ENCODE measurements at regions not wholly inside any gene's neighbourhood (a gene's known extent, or its start where the extent isn't known, plus 50 kb on each side); places are given as distances from the start of the nearest gene placed in this dataset.
"Not testable (repeated sequence)": the region's sequence is repeated elsewhere in the genome, so short reads cannot be mapped to it uniquely, and the experiment has no call there.

DNA sequence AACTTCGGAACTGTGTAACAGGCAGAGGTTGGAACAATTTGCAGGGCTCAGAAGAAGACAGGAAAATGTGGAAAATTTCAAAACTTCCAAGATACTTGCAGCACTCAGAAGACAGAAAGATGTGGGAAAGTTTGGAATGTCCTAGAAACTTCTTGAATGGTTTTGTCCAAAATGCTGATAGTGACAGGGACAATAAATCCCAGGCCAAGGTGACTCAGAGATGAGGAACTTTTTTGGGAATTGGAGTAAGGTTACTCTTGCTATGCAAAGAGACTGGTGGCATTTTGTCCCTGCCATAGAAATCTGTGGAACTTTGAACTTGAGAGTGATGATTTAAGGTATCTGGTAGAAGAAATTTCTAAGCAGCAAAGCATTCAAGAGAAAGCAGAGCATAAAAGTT, 2055.6 kb upstream of the C9orf72 start:
- H3K4me3 Mint-ChIP-seq, result not testable (repeated sequence)

DNA sequence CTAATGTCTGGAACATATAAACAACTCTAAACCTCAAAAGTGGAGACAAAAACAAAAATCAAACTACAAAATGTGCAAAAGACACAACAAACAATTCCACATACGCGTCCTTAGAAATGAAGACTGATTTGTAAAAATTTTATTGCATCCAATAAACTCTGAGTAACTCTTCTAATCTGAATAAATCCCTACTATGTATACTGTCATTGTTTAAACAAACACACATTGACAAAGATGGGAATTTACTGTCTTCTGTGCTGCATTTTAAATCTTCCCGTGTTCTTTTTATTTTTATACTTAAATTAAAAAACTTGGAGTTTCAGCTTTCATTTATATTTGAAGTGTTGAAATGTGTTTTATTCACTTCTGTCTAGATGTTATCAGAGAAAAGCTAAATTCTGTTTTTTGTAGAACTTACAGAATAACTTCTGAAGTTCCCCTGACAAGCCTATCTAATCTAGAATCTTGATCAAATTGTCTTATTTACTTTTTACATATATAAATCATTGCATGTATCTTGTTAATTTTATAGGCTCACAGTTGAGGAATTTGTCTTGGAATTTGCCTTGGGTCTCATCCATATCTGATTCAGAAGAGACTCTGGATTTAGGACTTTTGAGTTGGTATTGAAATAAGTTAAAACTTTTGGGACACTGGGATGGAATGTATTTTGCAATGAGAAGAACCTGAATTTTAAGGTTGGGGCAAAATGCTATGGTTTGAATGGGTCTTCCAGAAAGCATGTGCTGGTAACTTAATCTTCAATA, 2064.4 kb upstream of the C9orf72 start:
- H3K4me3 Mint-ChIP-seq, result no peak overlapping the region
- no peak overlapping the region for H3K27ac ChIP-seq (ENCODE audit: low read depth, low read length)
- H3K9me3 Mint-ChIP-seq, result peaks cover 0 to 3% (median 0%) of the 10 kb centered on the region in 8 donors
- no peaks in the 10 kb centered on the region for H3K4me1 Mint-ChIP-seq
- ChIA-PET CTCF (ENCODE audit: partially characterized antibody) (no interaction called here), POLR2A (ENCODE audit: partially characterized antibody) (no interaction called here)
- DNase-seq, result no peak
- intact Hi-C loops (cut with micrococcal nuclease), result no loop called here
- no peaks in the 10 kb centered on the region for H3K9me3 ChIP-seq (ENCODE audit: control insufficient read depth in 1 of 2, low read length in 2 of 2)
- H3K27me3 Mint-ChIP-seq, result no peaks in the 10 kb centered on the region
- H3K27me3 ChIP-seq (ENCODE audit: insufficient read depth, low read length), result no peaks in the 10 kb centered on the region
- H3K27ac Mint-ChIP-seq, result no peak overlapping the region
- no peaks in the 10 kb centered on the region for H3K36me3 Mint-ChIP-seq
- no peaks in the 10 kb centered on the region for H3K4me1 ChIP-seq (ENCODE audit: insufficient read depth, low read length)
- H3K36me3 ChIP-seq (ENCODE audit: insufficient read depth, low read length), result no peaks in the 10 kb centered on the region
- no peak overlapping the region for H3K4me3 ChIP-seq (ENCODE audit: low read length in 2 of 2)

More for the DNA sequence above, 2055.6 kb upstream of the C9orf72 start:
- H3K4me1 ChIP-seq (ENCODE audit: insufficient read depth, low read length); H3K27ac ChIP-seq (ENCODE audit: low read depth, low read length); H3K4me1 Mint-ChIP-seq; H3K27ac Mint-ChIP-seq; H3K36me3 Mint-ChIP-seq; H3K9me3 ChIP-seq (ENCODE audit: control insufficient read depth in 1 of 2, low read length in 2 of 2); intact Hi-C loops (cut with micrococcal nuclease); CTCF ChIA-PET (ENCODE audit: partially characterized antibody); H3K36me3 ChIP-seq (ENCODE audit: insufficient read depth, low read length); H3K27me3 Mint-ChIP-seq; POLR2A ChIA-PET (ENCODE audit: partially characterized antibody); H3K4me3 ChIP-seq (ENCODE audit: low read length in 2 of 2); H3K27me3 ChIP-seq (ENCODE audit: insufficient read depth, low read length); DNase-seq: not testable (repeated sequence)
- peaks cover 0 to 13% (median 6%) of the 10 kb centered on the region in 8 donors for H3K9me3 Mint-ChIP-seq

GRCh38 chr9:29640507-29640906, 2067.2 kb upstream of the C9orf72 start:
- H3K9me3 Mint-ChIP-seq, result peaks cover 0 to 2% (median 0%) of the 10 kb centered on the region in 8 donors
- Histone ChIP-seq H3K9me3 (ENCODE audit: control insufficient read depth in 1 of 2, low read length in 2 of 2) (no peaks in the 10 kb centered on the region), H3K36me3 (ENCODE audit: insufficient read depth, low read length) (no peaks in the 10 kb centered on the region), H3K27ac (ENCODE audit: low read depth, low read length) (no peak overlapping the region), H3K27me3 (ENCODE audit: insufficient read depth, low read length) (no peaks in the 10 kb centered on the region), H3K4me3 (ENCODE audit: low read length in 2 of 2) (no peak overlapping the region), H3K4me1 (ENCODE audit: insufficient read depth, low read length) (no peaks in the 10 kb centered on the region)
- H3K27ac Mint-ChIP-seq, result no peak overlapping the region
- ChIA-PET CTCF (ENCODE audit: partially characterized antibody) (no interaction called here), POLR2A (ENCODE audit: partially characterized antibody) (no interaction called here)
- intact Hi-C loops (cut with micrococcal nuclease), result no loop called here
- H3K27me3 Mint-ChIP-seq, result no peaks in the 10 kb centered on the region
- no peak overlapping the region for H3K4me3 Mint-ChIP-seq
- H3K36me3 Mint-ChIP-seq, result no peaks in the 10 kb centered on the region
- H3K4me1 Mint-ChIP-seq, result no peaks in the 10 kb centered on the region
- DNase-seq, result no peak

DNA sequence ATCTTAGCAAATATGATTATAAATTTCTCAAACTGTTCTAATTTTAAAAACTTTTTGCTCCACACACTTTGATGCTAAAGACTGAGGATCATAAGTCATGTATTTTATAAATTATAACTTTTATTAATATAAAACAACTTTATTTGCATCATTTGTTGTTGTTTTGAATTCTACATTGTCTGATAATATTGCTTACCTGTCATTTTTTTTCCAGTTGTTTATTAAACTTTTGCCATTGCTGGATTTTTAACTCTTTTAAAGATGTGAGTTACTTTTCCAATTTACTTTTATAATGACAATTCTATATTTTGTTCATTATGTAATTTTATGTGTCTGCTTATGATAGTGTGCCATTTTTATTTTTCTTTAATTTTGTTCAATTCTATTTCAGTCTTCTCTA, 2071.2 kb upstream of the C9orf72 start:
- Histone ChIP-seq H3K27ac (ENCODE audit: low read depth, low read length) (no peak overlapping the region), H3K4me3 (ENCODE audit: low read length in 2 of 2) (no peak overlapping the region), H3K27me3 (ENCODE audit: insufficient read depth, low read length) (no peaks in the 10 kb centered on the region), H3K9me3 (ENCODE audit: control insufficient read depth in 1 of 2, low read length in 2 of 2) (no peaks in the 10 kb centered on the region), H3K36me3 (ENCODE audit: insufficient read depth, low read length) (no peaks in the 10 kb centered on the region), H3K4me1 (ENCODE audit: insufficient read depth, low read length) (no peaks in the 10 kb centered on the region)
- POLR2A ChIA-PET (ENCODE audit: partially characterized antibody), result no interaction called here
- Mint-ChIP-seq H3K27me3 (no peaks in the 10 kb centered on the region), H3K36me3 (no peaks in the 10 kb centered on the region), H3K4me1 (no peaks in the 10 kb centered on the region), H3K27ac (no peak overlapping the region), H3K9me3 (no peaks in the 10 kb centered on the region), H3K4me3 (no peak overlapping the region)
- no peak for DNase-seq
- intact Hi-C loops (cut with micrococcal nuclease), result no loop called here
- CTCF ChIA-PET (ENCODE audit: partially characterized antibody), result no interaction called here

- Mint-ChIP-seq H3K4me1 (no peaks in the 10 kb centered on the region), H3K36me3 (no peaks in the 10 kb centered on the region), H3K27me3 (no peaks in the 10 kb centered on the region), H3K27ac (no peak overlapping the region), H3K4me3 (no peak overlapping the region), H3K9me3 (peaks cover 0 to 1% (median 0%) of the 10 kb centered on the region in 8 donors)
- intact Hi-C loops (cut with micrococcal nuclease), result no loop called here
- POLR2A ChIA-PET (ENCODE audit: partially characterized antibody), result no interaction called here
- no peaks in the 10 kb centered on the region for H3K9me3 ChIP-seq (ENCODE audit: control insufficient read depth in 1 of 2, low read length in 2 of 2)
- no peak for DNase-seq
- H3K4me1 ChIP-seq (ENCODE audit: insufficient read depth, low read length), result no peaks in the 10 kb centered on the region
- H3K27me3 ChIP-seq (ENCODE audit: insufficient read depth, low read length), result no peaks in the 10 kb centered on the region
- CTCF ChIA-PET (ENCODE audit: partially characterized antibody), result no interaction called here
- H3K36me3 ChIP-seq (ENCODE audit: insufficient read depth, low read length), result no peaks in the 10 kb centered on the region
- H3K4me3 ChIP-seq (ENCODE audit: low read length in 2 of 2), result no peak overlapping the region
- no peak overlapping the region for H3K27ac ChIP-seq (ENCODE audit: low read depth, low read length)
Observed at GRCh38 chr9:29647451-29647850, 2074.2 kb upstream of the C9orf72 start.

DNA sequence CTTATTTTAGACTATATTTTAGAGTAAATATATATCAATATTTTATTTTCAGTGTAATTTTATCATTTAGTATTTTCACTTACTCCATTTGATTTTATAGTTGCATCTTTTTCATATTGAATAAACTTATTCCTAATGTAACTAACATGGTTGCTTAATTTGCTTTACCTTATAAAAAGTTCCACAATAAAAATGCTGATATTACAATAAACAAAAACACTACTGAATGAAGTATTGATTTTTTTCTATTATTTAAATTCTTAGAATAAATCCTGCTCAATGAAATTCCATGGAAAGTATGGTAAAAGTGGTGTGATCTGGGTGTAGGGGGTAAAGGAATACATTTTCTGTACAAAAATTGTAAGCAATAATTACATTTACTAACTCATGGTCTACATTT, 2074.9 kb upstream of the C9orf72 start:
- Mint-ChIP-seq H3K36me3 (no peaks in the 10 kb centered on the region), H3K27me3 (no peaks in the 10 kb centered on the region), H3K4me1 (no peaks in the 10 kb centered on the region), H3K4me3 (no peak overlapping the region), H3K27ac (no peak overlapping the region), H3K9me3 (peaks cover 0 to 1% (median 0%) of the 10 kb centered on the region in 8 donors)
- H3K9me3 ChIP-seq (ENCODE audit: control insufficient read depth in 1 of 2, low read length in 2 of 2), result no peaks in the 10 kb centered on the region
- intact Hi-C loops (cut with micrococcal nuclease), result no loop called here
- POLR2A ChIA-PET (ENCODE audit: partially characterized antibody), result no interaction called here
- H3K36me3 ChIP-seq (ENCODE audit: insufficient read depth, low read length), result no peaks in the 10 kb centered on the region
- H3K4me1 ChIP-seq (ENCODE audit: insufficient read depth, low read length), result no peaks in the 10 kb centered on the region
- no peak overlapping the region for H3K4me3 ChIP-seq (ENCODE audit: low read length in 2 of 2)
- CTCF ChIA-PET (ENCODE audit: partially characterized antibody), result no interaction called here
- no peaks in the 10 kb centered on the region for H3K27me3 ChIP-seq (ENCODE audit: insufficient read depth, low read length)
- no peak for DNase-seq
- H3K27ac ChIP-seq (ENCODE audit: low read depth, low read length), result no peak overlapping the region

DNA sequence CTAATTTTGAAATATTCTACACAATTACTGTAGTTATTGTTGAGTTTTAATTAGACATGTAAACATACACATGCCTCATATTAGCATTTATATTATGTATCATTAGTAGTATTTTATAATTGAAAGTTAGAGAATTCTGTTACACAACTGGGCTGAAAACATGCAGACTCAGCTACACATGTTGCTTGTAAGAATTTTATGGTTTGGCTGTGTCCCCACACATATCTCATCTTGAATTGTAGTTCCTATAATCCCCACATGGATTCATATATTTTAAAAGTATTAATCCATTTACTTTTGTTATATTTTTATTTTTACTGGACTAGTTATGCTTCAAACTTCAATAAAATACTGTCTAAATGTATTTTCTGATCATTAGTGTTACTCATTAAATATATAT, 2075.3 kb upstream of the C9orf72 start:
- H3K27ac ChIP-seq (ENCODE audit: low read depth, low read length), result no peak overlapping the region
- H3K36me3 ChIP-seq (ENCODE audit: insufficient read depth, low read length), result no peaks in the 10 kb centered on the region
- Mint-ChIP-seq H3K4me1 (no peaks in the 10 kb centered on the region), H3K27ac (no peak overlapping the region), H3K36me3 (no peaks in the 10 kb centered on the region), H3K9me3 (peaks cover 0 to 1% (median 0%) of the 10 kb centered on the region in 8 donors), H3K27me3 (no peaks in the 10 kb centered on the region), H3K4me3 (no peak overlapping the region)
- ChIA-PET CTCF (ENCODE audit: partially characterized antibody) (no interaction called here), POLR2A (ENCODE audit: partially characterized antibody) (no interaction called here)
- no peaks in the 10 kb centered on the region for H3K4me1 ChIP-seq (ENCODE audit: insufficient read depth, low read length)
- H3K4me3 ChIP-seq (ENCODE audit: low read length in 2 of 2), result no peak overlapping the region
- no peaks in the 10 kb centered on the region for H3K27me3 ChIP-seq (ENCODE audit: insufficient read depth, low read length)
- H3K9me3 ChIP-seq (ENCODE audit: control insufficient read depth in 1 of 2, low read length in 2 of 2), result no peaks in the 10 kb centered on the region
- DNase-seq, result no peak
- intact Hi-C loops (cut with micrococcal nuclease), result no loop called here

All from CD4-positive, alpha-beta memory T cell (primary cell).